ENCODE measurements at regions not wholly inside any gene's neighbourhood (a gene's known extent, or its start where the extent isn't known, plus 50 kb on each side); places are given as distances from the start of the nearest gene placed in this dataset.

DNA sequence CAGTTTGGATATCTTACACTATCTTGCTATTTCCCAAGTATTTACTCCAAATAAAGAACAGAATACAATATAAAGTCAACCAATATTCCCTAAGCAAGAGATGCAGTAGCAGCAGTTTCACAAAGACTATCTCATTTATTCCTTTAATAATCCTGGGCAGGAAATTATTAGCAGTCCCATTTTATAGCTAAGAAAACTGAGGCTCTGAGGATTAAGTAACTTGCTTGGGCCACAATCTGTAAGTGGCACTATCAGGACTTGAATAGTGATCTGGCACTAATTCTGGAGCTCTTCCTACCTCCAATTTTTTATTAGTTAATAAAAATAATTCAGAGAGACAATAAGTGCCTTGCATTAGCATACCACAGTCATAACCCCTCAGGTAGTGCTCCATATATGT is 611.7 kb downstream of the MCTP2 start:
- TF ChIP-seq, protein P1, sequence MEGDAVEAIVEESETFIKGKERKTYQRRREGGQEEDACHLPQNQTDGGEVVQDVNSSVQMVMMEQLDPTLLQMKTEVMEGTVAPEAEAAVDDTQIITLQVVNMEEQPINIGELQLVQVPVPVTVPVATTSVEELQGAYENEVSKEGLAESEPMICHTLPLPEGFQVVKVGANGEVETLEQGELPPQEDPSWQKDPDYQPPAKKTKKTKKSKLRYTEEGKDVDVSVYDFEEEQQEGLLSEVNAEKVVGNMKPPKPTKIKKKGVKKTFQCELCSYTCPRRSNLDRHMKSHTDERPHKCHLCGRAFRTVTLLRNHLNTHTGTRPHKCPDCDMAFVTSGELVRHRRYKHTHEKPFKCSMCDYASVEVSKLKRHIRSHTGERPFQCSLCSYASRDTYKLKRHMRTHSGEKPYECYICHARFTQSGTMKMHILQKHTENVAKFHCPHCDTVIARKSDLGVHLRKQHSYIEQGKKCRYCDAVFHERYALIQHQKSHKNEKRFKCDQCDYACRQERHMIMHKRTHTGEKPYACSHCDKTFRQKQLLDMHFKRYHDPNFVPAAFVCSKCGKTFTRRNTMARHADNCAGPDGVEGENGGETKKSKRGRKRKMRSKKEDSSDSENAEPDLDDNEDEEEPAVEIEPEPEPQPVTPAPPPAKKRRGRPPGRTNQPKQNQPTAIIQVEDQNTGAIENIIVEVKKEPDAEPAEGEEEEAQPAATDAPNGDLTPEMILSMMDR (conservative IDR thresholded peaks at IDR 0.05 in 1 of 2, IDR thresholded peaks at IDR 0.05 in 1 of 2; ENCODE audit: extremely low read depth in 1 of 2, insufficient read depth in 1 of 2, low read depth in 1 of 2, low read length in 2 of 2), result no peak
- no peak for TF ChIP-seq EZH2 (IDR thresholded peaks at IDR 0.05; ENCODE audit: borderline replicate concordance, low read length)
